K562 (cell line): ENCODE measurements at regions not wholly inside any gene's neighbourhood (a gene's known extent, or its start where the extent isn't known, plus 50 kb on each side); places are given as distances from the start of the nearest gene placed in this dataset.
"Not testable (repeated sequence)": the region's sequence is repeated elsewhere in the genome, so short reads cannot be mapped to it uniquely, and the experiment has no call there.

Source experiments
- ATAC-seq: fragments of 200-7000 bp; cut with Tn5 transposase; 3 replicates; pipeline ENCODE4 v1.9.1; 2020; ENCODE audit warnings: moderate library complexity
- BruUV-seq: library from RNA; stranded (reverse); fragments of 400-500 nt; replicated peaks from 2 replicates; lab custom pipeline; 2021; lab: Mats Ljungman, UMichigan
- CTCF ChIA-PET: fragments of 300-600 bp; formaldehyde crosslinking; extraction: SDS; loops from one replicate; lab custom pipeline; 2021; ENCODE audit warnings: low intra/inter-chr PET ratio; lab: Yijun Ruan, JAX
- POLR2A ChIA-PET: fragments of 300-600, 350-650 bp; sonication (Branson Sonifier 250); formaldehyde crosslinking; extraction: SDS; loops from one replicate; lab custom pipeline; 2021; ENCODE audit warnings: antibody characterized with exemption, inconsistent platforms; lab: Yijun Ruan, JAX
- DNase-seq, 4 experiments: peaks; one replicate each; pipeline versions ENCODE4 v3.0.0 to v3.0.0-alpha.2; 2011 to 2018; ENCODE audit warnings: low spot score in 3 of 4, mixed read lengths in 3 of 4; ENCODE audit errors: extremely low read depth in 1 of 4
- FAIRE-seq: peaks from 2 replicates; lab custom pipeline; 2011; peaks lifted over from hg19 to GRCh38; lab: Jason Lieb, UNC
- H2AFZ ChIP-seq: 2 replicates; pipeline ENCODE4 v1.6.0; 2011; ENCODE audit warnings: low read depth, low read length, control low read depth, inconsistent platforms
- H3K27ac ChIP-seq: fragments of 200-600 bp; 3 replicates; pipeline ENCODE4 v1.8.0; 2011; ENCODE audit warnings: low read depth, mild to moderate bottlenecking, control low read depth, inconsistent platforms, low read length, moderate library complexity, mixed read lengths; ENCODE audit errors: extremely low read depth
- H3K27me3 ChIP-seq, 2 experiments: fragments of 300-600 bp in 1 of 2; 2 replicates in 1 of 2; 3 replicates in 1 of 2; pipeline versions ENCODE4 v1.6.0 to v1.8.0; 2011; ENCODE audit warnings: inconsistent platforms in 2 of 2, low read length in 2 of 2, mild to moderate bottlenecking in 1 of 2, mixed read lengths in 1 of 2, moderate library complexity in 1 of 2; ENCODE audit not compliant: control insufficient read depth in 2 of 2, insufficient read depth in 2 of 2
- H3K36me3 ChIP-seq: fragments of 300-600 bp; 3 replicates; pipeline ENCODE4 v1.8.0; 2011; ENCODE audit warnings: mild to moderate bottlenecking, low read length, inconsistent platforms; ENCODE audit not compliant: control insufficient read depth, insufficient read depth
- H3K4me1 ChIP-seq, 2 experiments: fragments of 200-600 bp in 1 of 2; replicated peaks in 1 of 2; 2 replicates in 1 of 2; 3 replicates in 1 of 2; pipeline versions ENCODE4 v1.5.1 to v1.8.0; 2011; ENCODE audit warnings: inconsistent platforms in 2 of 2, low read length in 2 of 2, mild to moderate bottlenecking in 1 of 2, mixed read lengths in 1 of 2, moderate library complexity in 1 of 2; ENCODE audit not compliant: control insufficient read depth in 2 of 2, insufficient read depth in 2 of 2
- H3K4me2 ChIP-seq: 2 replicates; pipeline ENCODE4 v1.6.1; 2011; ENCODE audit warnings: low read length, control low read depth, inconsistent platforms, mixed read lengths; ENCODE audit not compliant: insufficient read depth
- H3K4me3 ChIP-seq: fragments of 200-600 bp; sonication (generic), shearing (Covaris generic); 2 replicates; pipeline ENCODE4 v1.5.1; 2016; ENCODE audit warnings: control low read depth, inconsistent platforms
- H3K79me2 ChIP-seq: fragments of 200-600 bp; 3 replicates; pipeline ENCODE4 v1.8.0; 2011; ENCODE audit warnings: low read length, inconsistent platforms; ENCODE audit not compliant: control insufficient read depth, insufficient read depth
- H3K9ac ChIP-seq, 2 experiments: 2 replicates each; pipeline versions ENCODE4 v1.6.0 to v1.6.1; 2011; ENCODE audit warnings: low read depth in 2 of 2, low read length in 2 of 2, control low read depth in 1 of 2, inconsistent platforms in 1 of 2, mild to moderate bottlenecking in 1 of 2, mixed read lengths in 1 of 2; ENCODE audit not compliant: insufficient read depth in 1 of 2
- H3K9me1 ChIP-seq: one replicate; pipeline ENCODE4 v1.6.0; 2011; ENCODE audit warnings: inconsistent platforms, mild to moderate bottlenecking, low read length, moderate library complexity; ENCODE audit not compliant: control insufficient read depth, insufficient read depth
- H3K9me3 ChIP-seq: replicated peaks from 2 replicates; pipeline ENCODE4 v1.5.1; 2011; ENCODE audit warnings: low read depth, low read length, inconsistent platforms; ENCODE audit not compliant: control insufficient read depth, insufficient read depth
- H4K20me1 ChIP-seq: replicated peaks from 2 replicates; pipeline ENCODE4 v1.6.1; 2011; ENCODE audit warnings: low read length, inconsistent platforms, mixed read lengths; ENCODE audit not compliant: control insufficient read depth, insufficient read depth
- WGBS: fragments of 100-300 bp; shearing (Covaris generic); methylation state at CpG from one replicate; pipeline ENCODE4 v1.1.6; 2016; ENCODE audit warnings: low coverage, mixed read lengths; ENCODE audit not compliant: insufficient coverage; ENCODE audit errors: missing lambda C conversion rate; 5-methylcytosine and 5-hydroxymethylcytosine counted together
- in situ Hi-C: fragments of 300-500 bp; cut with MboI; formaldehyde crosslinking; loops from 4 replicates; pipeline ENCODE4 v1.15.0; 2018; ENCODE audit warnings: inconsistent platforms, mixed read lengths
- intact Hi-C: fragments of 100-400 bp; cut with micrococcal nuclease; formaldehyde crosslinking; loops from 2 replicates; pipeline ENCODE4 v1.14.2; 2022

DNA sequence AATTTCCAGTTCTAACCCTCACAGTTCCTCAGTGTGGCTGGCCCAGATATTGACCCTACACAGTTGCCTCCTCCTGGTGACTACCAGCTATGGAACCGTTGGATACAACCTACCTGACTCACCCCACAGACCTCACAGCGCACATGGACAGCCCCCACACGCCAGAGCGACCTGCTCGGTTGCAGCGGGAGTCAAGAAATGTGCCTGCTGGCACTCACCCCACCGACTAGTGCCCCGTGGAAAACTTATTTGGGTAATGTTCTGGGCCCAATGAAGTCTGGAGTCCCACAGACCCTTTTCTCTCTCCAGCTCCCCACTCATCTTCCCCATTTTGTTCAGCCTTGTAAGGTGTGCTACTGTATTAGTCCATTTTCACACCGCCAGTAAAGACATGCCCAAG lies 2770.8 kb downstream of the RPIA start:
- H3K27me3 ChIP-seq, H3K4me2 ChIP-seq, BruUV-seq, H3K79me2 ChIP-seq, CTCF ChIA-PET, H3K36me3 ChIP-seq, H4K20me1 ChIP-seq, in situ Hi-C loops, POLR2A ChIA-PET, H2AFZ ChIP-seq, FAIRE-seq, H3K9me1 ChIP-seq, H3K4me1 ChIP-seq, intact Hi-C loops, H3K9ac ChIP-seq, H3K4me3 ChIP-seq, ATAC-seq, DNase-seq, H3K9me3 ChIP-seq, H3K27ac ChIP-seq: not testable (repeated sequence)
- 2% methylated on average over 8 of the region's 9 CpGs for WGBS

- BruUV-seq, H3K9me1 ChIP-seq, POLR2A ChIA-PET, intact Hi-C loops, CTCF ChIA-PET, H3K79me2 ChIP-seq, H3K9ac ChIP-seq, H2AFZ ChIP-seq, in situ Hi-C loops, ATAC-seq, DNase-seq, H3K4me3 ChIP-seq, H3K36me3 ChIP-seq, H3K4me1 ChIP-seq, H3K27ac ChIP-seq, H3K27me3 ChIP-seq, H3K4me2 ChIP-seq, H3K9me3 ChIP-seq, H4K20me1 ChIP-seq, FAIRE-seq: not testable (repeated sequence)
- 3% methylated on average over 2 of the region's 2 CpGs for WGBS
Measured at GRCh38 chr2:91463007-91463406, 2771.5 kb downstream of the RPIA start.
